ENCODE measurements at regions not wholly inside any gene's neighbourhood (a gene's known extent, or its start where the extent isn't known, plus 50 kb on each side); places are given as distances from the start of the nearest gene placed in this dataset.

- DNase-seq = peak; percentile 34
Measured at GRCh38 chr12:75974323-75975187, 57.0 kb downstream of the PHLDA1 start.

- no peak for DNase-seq
Measured at GRCh38 chr12:75971253-75971652, 60.3 kb downstream of the PHLDA1 start.

GRCh38 chr12:75970310-75970709, 61.3 kb downstream of the PHLDA1 start:
- DNase-seq = no peak

- peak; percentile 14 for DNase-seq
Measured at GRCh38 chr12:75969768-75970167, 61.8 kb downstream of the PHLDA1 start.

DNA sequence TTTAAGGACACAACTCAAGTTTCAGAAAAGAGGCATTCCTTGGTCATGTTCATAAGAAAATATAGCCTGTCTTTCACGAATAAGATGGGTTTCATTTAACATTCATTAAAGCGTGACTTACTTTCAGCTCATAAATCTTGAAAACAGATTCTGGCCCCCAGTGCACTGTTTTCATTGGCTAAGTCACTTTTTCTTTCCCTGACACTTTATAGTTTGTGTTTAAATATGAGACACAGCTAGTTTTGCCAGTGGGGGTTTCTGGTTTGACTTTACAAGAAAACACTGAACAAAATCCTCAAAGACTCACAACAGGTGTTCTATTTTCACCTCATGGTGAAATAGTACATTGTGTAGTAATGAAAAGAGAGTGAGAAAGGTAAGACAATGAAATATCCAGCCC, 65.9 kb downstream of the PHLDA1 start:
- DNase-seq = no peak

GRCh38 chr12:75964150-75964549, 67.4 kb downstream of the PHLDA1 start:
- no peak for DNase-seq

DNA sequence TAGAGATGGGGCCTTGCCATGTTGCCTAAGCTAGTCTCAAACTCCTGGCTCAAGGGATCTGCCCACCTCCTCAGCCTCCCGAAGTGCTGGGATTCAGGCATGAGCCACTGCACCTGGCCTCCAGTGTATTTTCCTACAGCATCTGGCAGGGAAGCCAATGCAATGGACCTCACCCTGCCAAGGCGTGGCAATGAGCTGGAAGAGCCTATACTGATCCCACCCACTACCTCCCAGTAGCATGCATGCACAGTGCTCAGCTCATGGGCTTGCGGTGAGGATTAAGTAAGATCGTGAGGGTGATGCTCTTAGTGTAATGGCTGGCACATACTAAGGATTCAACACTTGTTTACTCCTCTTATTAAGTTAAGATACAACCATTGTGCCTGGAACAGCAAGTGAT, 69.7 kb downstream of the PHLDA1 start:
- no peak for DNase-seq

DNA sequence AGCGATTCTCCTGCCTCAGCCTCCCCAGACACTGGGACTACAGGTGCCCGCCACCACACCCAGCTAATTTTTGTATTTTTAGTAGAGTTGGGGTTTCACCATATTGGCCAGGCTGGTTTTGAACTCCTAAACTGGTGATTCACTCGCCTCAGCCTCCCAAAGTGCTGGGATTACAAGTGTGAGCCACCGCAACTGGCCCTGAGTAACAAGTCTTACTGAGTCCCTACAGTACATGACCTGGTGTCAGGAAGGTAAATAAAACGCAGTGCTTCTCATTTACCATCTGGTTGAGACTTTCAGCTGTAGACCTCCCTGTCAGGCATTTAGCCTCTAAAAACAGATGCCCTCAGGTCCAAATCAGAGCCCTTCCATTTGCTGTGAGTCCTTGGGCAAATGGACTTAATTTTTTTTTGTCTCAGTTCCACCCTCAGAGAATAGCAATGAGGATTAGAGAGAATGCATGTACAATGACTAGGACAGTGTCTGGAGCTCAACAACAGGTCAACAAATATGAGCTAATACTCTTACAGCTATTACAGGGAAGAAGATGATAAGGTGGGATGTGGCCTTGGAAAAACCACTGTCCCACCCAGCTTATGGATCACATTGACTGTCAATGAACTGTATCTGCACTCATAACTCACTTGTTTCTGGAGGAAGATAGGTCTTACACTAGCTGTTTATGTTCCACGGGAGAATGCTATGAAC, 70.5 kb downstream of the PHLDA1 start:
- DNase-seq = no peak

GRCh38 chr12:75960086-75960910, 71.3 kb downstream of the PHLDA1 start:
- DNase-seq = peak; percentile 10

- DNase-seq = no peak
Measured at GRCh38 chr12:75959506-75959905, 72.1 kb downstream of the PHLDA1 start.

DNA sequence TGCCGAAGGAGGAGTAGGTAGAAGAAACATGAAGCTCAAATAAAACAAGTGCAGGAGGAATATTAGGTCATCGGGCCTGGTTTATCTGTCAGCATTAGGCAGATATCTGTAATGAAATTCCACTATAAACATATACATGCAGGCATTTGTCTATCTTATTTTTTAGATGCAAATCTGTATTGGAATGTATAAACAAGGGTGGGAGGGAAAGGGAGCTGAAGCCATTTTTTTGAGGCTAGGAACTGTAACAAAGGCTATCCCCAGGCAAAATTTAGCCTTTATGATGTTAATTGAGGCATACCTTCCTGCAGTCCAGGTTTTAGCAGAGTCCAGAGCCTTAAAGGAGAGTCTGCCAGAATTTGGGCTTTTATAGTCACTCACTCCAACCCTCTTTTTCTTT, 72.5 kb downstream of the PHLDA1 start:
- no peak for DNase-seq

DNA sequence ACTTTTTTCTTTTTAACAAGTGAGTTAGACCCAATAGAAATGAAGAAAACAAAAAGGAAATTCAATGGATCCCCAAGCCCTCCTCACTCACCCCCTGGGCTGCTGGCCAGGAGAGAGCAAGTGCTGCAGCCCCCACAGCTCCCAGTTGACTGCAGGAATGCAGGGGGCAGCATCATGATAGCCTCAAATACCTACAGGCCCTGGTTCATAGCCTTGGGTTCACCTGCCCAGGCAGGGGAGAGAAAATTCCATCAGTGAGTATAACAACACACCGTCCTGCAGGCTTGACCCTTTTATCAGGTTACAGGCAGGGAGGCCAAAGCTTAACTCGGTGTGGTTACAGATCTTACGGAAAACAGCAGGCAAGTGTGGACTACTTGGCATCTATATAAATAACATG, 76.3 kb downstream of the PHLDA1 start:
- DNase-seq = no peak

DNA sequence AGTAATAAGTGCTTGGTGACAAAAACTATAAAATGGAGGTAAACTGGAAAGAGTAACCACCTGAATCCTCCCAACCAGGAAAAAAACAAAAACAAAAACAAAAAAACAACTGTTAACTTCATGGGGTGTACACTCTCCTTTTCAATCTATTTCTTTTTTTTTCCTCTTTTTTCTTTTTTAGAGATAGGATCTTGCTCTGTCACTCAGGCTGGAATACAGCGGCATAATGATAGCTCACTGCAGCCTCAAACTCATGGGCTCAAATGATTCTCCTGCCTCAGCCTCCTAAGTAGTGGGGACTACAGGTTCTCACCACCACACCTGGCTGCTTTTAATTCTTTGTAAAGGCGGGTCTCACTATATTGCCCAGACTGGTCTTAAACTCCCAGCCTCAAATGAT, 76.8 kb downstream of the PHLDA1 start:
- no peak for DNase-seq

GRCh38 chr12:75954041-75954440, 77.5 kb downstream of the PHLDA1 start:
- no peak for DNase-seq

DNA sequence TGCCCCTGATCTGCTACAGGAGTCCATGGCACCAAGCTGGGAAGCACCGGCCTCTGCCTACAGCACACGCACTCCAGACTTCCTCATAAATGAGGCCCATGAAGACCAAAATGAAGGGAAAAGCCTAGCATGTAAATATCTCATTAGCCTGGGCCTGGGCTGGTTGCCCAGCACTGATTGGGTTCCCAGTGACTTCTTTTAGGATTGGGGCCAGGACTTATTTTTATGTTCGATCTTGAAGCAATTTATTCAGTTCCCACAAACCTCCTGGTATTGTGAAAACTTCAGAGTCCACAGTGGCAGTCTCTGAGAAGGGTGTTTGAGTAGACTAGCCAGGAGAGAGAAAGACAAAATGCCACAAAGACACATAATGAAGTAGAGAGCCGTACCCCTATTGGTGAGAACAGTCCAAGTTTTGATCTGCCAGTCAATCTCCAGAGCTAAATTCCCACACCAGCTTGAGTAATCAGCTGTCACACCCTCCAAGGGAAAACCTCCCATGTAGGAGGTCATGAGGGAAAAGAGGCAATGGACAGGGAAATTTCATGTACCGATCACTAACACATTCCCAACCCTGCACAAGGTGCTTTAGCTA, 78.2 kb downstream of the PHLDA1 start:
- no peak for DNase-seq

GRCh38 chr12:75951399-75952278, 79.9 kb downstream of the PHLDA1 start:
- no peak for DNase-seq

DNA sequence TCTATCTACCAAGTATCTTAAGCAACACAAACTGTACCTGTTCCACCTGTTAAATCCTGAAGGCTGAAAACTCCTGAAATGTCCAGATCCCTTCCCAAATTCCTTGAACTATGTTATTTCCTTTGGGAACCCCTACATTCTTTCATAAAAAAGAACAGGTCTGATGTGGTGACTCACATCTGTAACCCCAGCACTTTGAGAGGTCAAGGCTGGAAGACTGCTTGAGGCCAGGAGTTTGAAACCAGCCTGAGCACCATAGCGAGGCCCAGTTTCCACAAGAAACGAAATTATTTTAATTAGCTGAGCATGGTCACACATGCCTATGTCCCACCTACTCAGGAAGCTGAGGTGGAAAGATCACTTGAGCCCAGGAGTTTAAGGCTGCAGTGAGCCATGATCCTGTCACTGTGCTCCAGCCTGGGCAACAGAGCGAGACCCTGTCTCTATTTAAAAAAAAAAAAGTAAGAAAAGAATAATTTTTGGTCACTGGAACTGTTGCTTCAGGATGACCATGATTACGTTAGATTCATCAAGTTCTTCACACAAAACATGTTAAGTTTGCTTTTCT, 84.3 kb downstream of the PHLDA1 start:
- no peak for DNase-seq

DNA sequence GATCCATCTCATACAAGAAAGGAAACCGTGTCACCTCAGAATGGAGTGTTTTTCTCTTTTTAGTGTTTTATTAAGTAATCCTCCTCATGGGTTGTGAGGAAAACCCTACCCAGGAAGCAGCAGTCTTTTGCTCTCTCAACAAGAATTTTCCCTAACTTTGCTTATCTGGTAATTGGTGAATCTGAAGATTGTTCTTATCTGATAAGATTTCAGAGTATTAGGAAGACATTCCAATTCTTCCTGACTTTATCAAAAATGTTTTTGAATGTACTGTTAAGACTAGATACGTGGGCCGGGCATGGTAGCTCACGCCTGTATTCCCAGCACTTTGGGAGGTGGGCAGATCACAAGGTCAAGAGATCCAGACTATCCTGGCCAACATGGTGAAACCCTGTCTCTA, 86.0 kb downstream of the PHLDA1 start:
- no peak for DNase-seq

GRCh38 chr12:75944905-75945432, 86.6 kb downstream of the PHLDA1 start:
- no peak for DNase-seq

- no peak for DNase-seq
Measured at GRCh38 chr12:75944097-75944904, 87.3 kb downstream of the PHLDA1 start.

DNA sequence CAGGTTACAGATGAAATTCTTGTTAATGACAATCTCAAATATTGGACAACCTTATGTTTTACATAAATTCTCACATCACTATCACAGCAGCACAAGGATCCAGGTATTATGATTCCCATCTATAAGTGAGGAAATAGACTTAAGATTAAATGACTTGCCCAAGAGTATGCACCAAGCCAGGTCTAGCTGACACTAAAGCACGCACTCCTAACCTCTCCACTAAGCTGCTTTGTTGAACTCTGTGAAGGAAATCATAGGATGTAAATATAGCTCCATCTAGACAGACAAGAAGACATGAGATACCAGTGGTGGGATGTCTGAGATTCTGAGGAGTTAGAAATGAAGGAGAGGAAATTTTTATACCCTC, 87.9 kb downstream of the PHLDA1 start:
- DNase-seq = no peak

Measured in NCI-H2107 (cell line).